MCF 10A (cell line): ENCODE measurements at regions not wholly inside any gene's neighbourhood (a gene's known extent, or its start where the extent isn't known, plus 50 kb on each side); places are given as distances from the start of the nearest gene placed in this dataset.

ENCODE experiments used
- BruUV-seq: library from RNA; stranded (reverse); fragments of 400-500 nt; replicated peaks from 2 replicates; lab custom pipeline; 2021; lab: Mats Ljungman, UMichigan
- CTCF ChIA-PET: fragments of 300-600 bp; sonication (Branson Sonifier 250); formaldehyde crosslinking; extraction: SDS; loops from one replicate; lab custom pipeline; 2021; ENCODE audit warnings: antibody characterized with exemption, inconsistent platforms; lab: Yijun Ruan, JAX
- POLR2A ChIA-PET: fragments of 300-600, 350-650 bp; sonication (Branson Sonifier 250); formaldehyde crosslinking; extraction: SDS; loops from one replicate; lab custom pipeline; 2020; ENCODE audit warnings: antibody characterized with exemption, inconsistent platforms; lab: Yijun Ruan, JAX
- DNase-seq: peaks from one replicate; pipeline ENCODE4 v3.0.0-alpha.2; 2018; ENCODE audit not compliant: unreplicated experiment
- H3K27ac Mint-ChIP-seq: one replicate; pipeline ENCODE4 v1.8.0; 2022; ENCODE audit warnings: mild to moderate bottlenecking, low read depth, mixed read lengths; ENCODE audit not compliant: unreplicated experiment
- H3K27me3 Mint-ChIP-seq: one replicate; pipeline ENCODE4 v1.8.0; 2022; ENCODE audit warnings: mixed read lengths; ENCODE audit not compliant: insufficient read depth, unreplicated experiment
- H3K36me3 Mint-ChIP-seq: one replicate; pipeline ENCODE4 v1.8.0; 2022; ENCODE audit warnings: mild to moderate bottlenecking, moderate library complexity, mixed read lengths; ENCODE audit not compliant: insufficient read depth, unreplicated experiment
- H3K4me1 Mint-ChIP-seq: one replicate; pipeline ENCODE4 v1.8.0; 2022; ENCODE audit warnings: mixed read lengths; ENCODE audit not compliant: insufficient read depth, unreplicated experiment
- H3K4me3 Mint-ChIP-seq: one replicate; pipeline ENCODE4 v1.8.0; 2022; ENCODE audit warnings: mild to moderate bottlenecking, moderate library complexity, mixed read lengths; ENCODE audit not compliant: unreplicated experiment
- H3K9me3 Mint-ChIP-seq: one replicate; pipeline ENCODE4 v1.8.0; 2022; ENCODE audit warnings: mixed read lengths; ENCODE audit not compliant: unreplicated experiment
- intact Hi-C: fragments of 100-400 bp; cut with micrococcal nuclease; formaldehyde crosslinking; loops from 2 replicates; pipeline ENCODE4 v1.14.1; 2022
- TF ChIP-seq, protein P1 (sequence below): fragments of 200-600 bp; IDR thresholded peaks from one replicate; pipeline ENCODE4 v1.8.0; 2022; ENCODE audit warnings: antibody characterized with exemption, mild to moderate bottlenecking; ENCODE audit not compliant: unreplicated experiment

DNA sequence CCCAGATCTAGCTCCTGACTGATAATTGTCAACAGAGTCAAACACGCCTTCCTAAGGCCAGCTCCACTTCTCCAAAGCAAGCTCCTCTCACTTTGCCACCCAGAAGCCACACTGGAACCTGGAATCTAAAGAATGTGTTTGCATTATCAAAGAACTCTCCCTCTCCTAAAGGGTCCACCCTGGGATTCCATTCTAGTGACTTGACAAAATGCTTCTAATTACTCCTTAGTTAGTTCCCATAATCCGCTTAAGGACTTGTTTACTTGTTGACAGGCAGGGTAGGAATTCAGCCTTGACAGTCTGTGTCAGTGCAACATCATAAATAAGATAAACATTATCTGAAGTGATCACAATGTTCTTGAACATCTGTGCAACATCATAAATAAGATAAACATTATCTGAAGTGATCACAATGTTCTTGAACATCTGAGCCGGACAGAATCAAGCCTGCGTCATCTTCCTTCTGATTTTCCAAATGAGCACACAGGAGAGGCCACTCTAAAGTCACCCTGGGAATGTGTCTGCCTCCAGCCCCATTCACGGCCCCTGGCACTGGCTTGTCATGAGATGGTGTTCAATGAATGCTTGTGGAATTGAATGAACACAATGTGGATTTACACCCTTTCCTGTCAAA lies 512.1 kb downstream of the IRS2 start:
- H3K9me3 Mint-ChIP-seq: no peaks in the 10 kb centered on the region
- intact Hi-C loops: loop anchor here (5.0 to 10.0 kb wide), 5 partner anchors 108 to 740 kb away; no protein-coding TSS in a partner anchor
- ChIA-PET POLR2A (interaction anchor here (0.6 to 4.4 kb wide), 17 partner anchors 8 to 506 kb away, joined by 3 to 42 read pairs (median 4); no protein-coding TSS in a partner anchor), CTCF (interaction anchor here (0.8 to 0.9 kb wide), 2 partner anchors 8 to 10 kb away, joined by 3 read pairs; no protein-coding TSS in a partner anchor)
- TF ChIP-seq, protein P1, sequence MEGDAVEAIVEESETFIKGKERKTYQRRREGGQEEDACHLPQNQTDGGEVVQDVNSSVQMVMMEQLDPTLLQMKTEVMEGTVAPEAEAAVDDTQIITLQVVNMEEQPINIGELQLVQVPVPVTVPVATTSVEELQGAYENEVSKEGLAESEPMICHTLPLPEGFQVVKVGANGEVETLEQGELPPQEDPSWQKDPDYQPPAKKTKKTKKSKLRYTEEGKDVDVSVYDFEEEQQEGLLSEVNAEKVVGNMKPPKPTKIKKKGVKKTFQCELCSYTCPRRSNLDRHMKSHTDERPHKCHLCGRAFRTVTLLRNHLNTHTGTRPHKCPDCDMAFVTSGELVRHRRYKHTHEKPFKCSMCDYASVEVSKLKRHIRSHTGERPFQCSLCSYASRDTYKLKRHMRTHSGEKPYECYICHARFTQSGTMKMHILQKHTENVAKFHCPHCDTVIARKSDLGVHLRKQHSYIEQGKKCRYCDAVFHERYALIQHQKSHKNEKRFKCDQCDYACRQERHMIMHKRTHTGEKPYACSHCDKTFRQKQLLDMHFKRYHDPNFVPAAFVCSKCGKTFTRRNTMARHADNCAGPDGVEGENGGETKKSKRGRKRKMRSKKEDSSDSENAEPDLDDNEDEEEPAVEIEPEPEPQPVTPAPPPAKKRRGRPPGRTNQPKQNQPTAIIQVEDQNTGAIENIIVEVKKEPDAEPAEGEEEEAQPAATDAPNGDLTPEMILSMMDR: no peak
- H3K4me1 Mint-ChIP-seq: peaks cover 25% of the 10 kb centered on the region
- peak overlapping the region; percentile 64 for H3K27ac Mint-ChIP-seq
- peak; percentile 34 for DNase-seq
- no peaks in the 10 kb centered on the region for H3K27me3 Mint-ChIP-seq
- BruUV-seq: no TSS peak
- H3K4me3 Mint-ChIP-seq: peak overlapping the region; percentile 64
- peaks cover 69% of the 10 kb centered on the region for H3K36me3 Mint-ChIP-seq

DNA sequence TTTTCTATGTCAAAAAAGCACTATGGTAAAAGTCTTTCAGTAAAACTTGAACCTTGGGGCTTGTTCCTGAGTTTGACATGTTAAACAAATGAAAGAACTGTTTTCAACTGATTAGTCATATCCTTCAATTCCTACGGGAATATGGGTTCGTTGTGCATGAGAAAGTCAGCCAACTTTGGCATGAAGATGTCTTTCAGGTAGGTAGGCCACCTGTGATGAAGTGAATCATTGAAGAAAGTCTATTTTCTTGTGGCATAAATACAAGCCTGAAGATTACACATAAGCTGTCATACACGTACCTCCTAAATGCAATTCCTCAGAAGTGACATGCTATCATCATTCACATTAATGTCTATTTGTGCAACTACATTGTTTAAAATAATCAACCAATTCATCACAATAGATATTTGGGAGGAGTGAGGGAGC lies 513.0 kb downstream of the IRS2 start:
- CTCF ChIA-PET: interaction anchor here (0.6 to 1.6 kb wide), 5 partner anchors 9 to 512 kb away, joined by 3 to 6 read pairs (median 3); no protein-coding TSS in a partner anchor
- Mint-ChIP-seq H3K27ac (peak overlapping the region; percentile 64), H3K4me3 (peak overlapping the region; percentile 64), H3K27me3 (no peaks in the 10 kb centered on the region), H3K4me1 (peaks cover 28% of the 10 kb centered on the region), H3K9me3 (no peaks in the 10 kb centered on the region), H3K36me3 (peaks cover 78% of the 10 kb centered on the region)
- intact Hi-C loops: loop anchor here (2.0 to 10.0 kb wide), 6 partner anchors 109 to 741 kb away; no protein-coding TSS in a partner anchor
- BruUV-seq: no TSS peak
- POLR2A ChIA-PET: interaction anchor here (0.6 to 4.4 kb wide), 27 partner anchors 9 to 794 kb away, joined by 3 to 42 read pairs (median 4); no protein-coding TSS in a partner anchor
- TF ChIP-seq, protein P1: no peak
- peak; percentile 74 for DNase-seq

DNA sequence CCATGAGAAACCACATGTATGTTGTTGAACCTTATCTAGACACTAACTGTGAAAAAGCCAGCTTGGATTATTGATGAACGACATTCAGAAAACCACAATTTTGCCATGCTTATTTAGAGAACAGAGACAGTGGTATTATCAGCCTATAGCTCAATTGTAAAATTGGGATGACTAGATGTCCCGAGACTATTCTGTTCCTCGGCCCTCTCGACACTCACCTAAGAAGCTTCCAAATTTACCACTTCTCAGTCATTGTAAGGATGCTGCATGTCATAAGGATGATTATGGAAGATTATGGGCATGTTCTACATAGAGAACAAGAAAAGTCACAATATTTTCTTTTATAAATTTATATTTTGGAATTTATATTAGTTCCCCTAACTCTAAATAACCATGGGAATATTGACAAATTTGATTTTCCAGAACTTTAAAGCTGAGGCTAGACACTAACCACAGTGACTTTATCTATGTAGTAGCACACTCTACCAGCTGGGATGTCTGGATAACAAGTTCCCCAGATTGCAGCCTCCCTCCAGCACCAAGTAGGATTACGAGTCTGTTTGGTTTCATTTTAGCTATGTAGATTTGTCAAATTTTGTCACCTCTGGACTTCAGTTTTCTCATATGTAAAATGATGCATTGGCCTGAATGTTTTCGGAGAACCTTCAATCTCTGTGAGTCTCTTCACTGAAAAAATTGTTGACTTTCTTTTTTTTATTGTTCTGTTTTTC lies 513.6 kb downstream of the IRS2 start:
- H3K27me3 Mint-ChIP-seq: no peaks in the 10 kb centered on the region
- POLR2A ChIA-PET: interaction anchor here (0.6 to 4.4 kb wide), 26 partner anchors 9 to 823 kb away, joined by 3 to 42 read pairs (median 4); no protein-coding TSS in a partner anchor
- BruUV-seq: TSS peak; percentile 38
- peak overlapping the region; percentile 97 for H3K27ac Mint-ChIP-seq
- TF ChIP-seq, protein P1: no peak
- CTCF ChIA-PET: interaction anchor here (0.6 to 1.6 kb wide), 8 partner anchors 18 to 518 kb away, joined by 3 to 6 read pairs (median 4); no protein-coding TSS in a partner anchor
- peaks cover 28% of the 10 kb centered on the region for H3K4me1 Mint-ChIP-seq
- intact Hi-C loops: loop anchor here (2.0 to 10.0 kb wide), 6 partner anchors 110 to 742 kb away; no protein-coding TSS in a partner anchor
- peaks cover 84% of the 10 kb centered on the region for H3K36me3 Mint-ChIP-seq
- peak; percentile 30 for DNase-seq
- no peaks in the 10 kb centered on the region for H3K9me3 Mint-ChIP-seq
- H3K4me3 Mint-ChIP-seq: peak overlapping the region; percentile 64
